H9 (cell line): ENCODE measurements at regions not wholly inside any gene's neighbourhood (a gene's known extent, or its start where the extent isn't known, plus 50 kb on each side); places are given as distances from the start of the nearest gene placed in this dataset.
A peak's percentile ranks its signal among the peaks of the same experiment; 100 is the strongest.

Source experiments
- DNase-seq: peaks from one replicate; pipeline ENCODE4 v3.0.0-alpha.2; 2017
- H2AFZ ChIP-seq: one replicate; pipeline ENCODE4 v1.6.1; 2013; ENCODE audit warnings: mild to moderate bottlenecking, low read length, control low read depth, moderate library complexity
- H2AK5ac ChIP-seq: 2 replicates; pipeline ENCODE4 v1.6.1; 2013; ENCODE audit warnings: low read length, control low read depth, mixed read lengths; ENCODE audit not compliant: insufficient read length
- H2BK120ac ChIP-seq: one replicate; pipeline ENCODE4 v1.6.1; 2013; ENCODE audit warnings: low read depth, mild to moderate bottlenecking, low read length, control low read depth, inconsistent platforms; ENCODE audit not compliant: poor library complexity, severe bottlenecking
- H2BK12ac ChIP-seq: 2 replicates; pipeline ENCODE4 v1.6.1; 2013; ENCODE audit warnings: low read length, control low read depth, mixed read lengths, low read depth; ENCODE audit not compliant: insufficient read length
- H2BK15ac ChIP-seq: 2 replicates; pipeline ENCODE4 v1.6.1; 2013; ENCODE audit warnings: low read depth, low read length, control low read depth
- H2BK20ac ChIP-seq: one replicate; pipeline ENCODE4 v1.6.1; 2013; ENCODE audit warnings: low read depth, mild to moderate bottlenecking, low read length, control low read depth, inconsistent platforms; ENCODE audit not compliant: poor library complexity, severe bottlenecking
- H2BK5ac ChIP-seq: 2 replicates; pipeline ENCODE4 v1.6.1; 2013; ENCODE audit warnings: low read length, control low read depth, mixed read lengths; ENCODE audit not compliant: insufficient read length
- H3K14ac ChIP-seq: 2 replicates; pipeline ENCODE4 v1.6.1; 2013; ENCODE audit warnings: low read length, control low read depth; ENCODE audit not compliant: insufficient read depth
- H3K18ac ChIP-seq: 2 replicates; pipeline ENCODE4 v1.6.1; 2013; ENCODE audit warnings: low read depth, mild to moderate bottlenecking, mixed read lengths, low read length, control low read depth; ENCODE audit not compliant: insufficient read length
- H3K23ac ChIP-seq: 2 replicates; pipeline ENCODE4 v1.6.1; 2013; ENCODE audit warnings: low read length, control low read depth, mixed read lengths, low read depth; ENCODE audit not compliant: insufficient read length
- H3K23me2 ChIP-seq: 2 replicates; pipeline ENCODE4 v1.6.1; 2013; ENCODE audit warnings: low read depth, mild to moderate bottlenecking, mixed read lengths, low read length, control low read depth; ENCODE audit not compliant: insufficient read length, poor library complexity, severe bottlenecking
- H3K27ac ChIP-seq: 2 replicates; pipeline ENCODE4 v1.5.1; 2013; ENCODE audit warnings: low read length, control low read depth, mixed read lengths, low read depth; ENCODE audit not compliant: insufficient read length
- H3K27me3 ChIP-seq: 2 replicates; pipeline ENCODE4 v1.6.1; 2013; ENCODE audit warnings: low read length, control low read depth, inconsistent platforms; ENCODE audit not compliant: insufficient read depth
- H3K4ac ChIP-seq: 2 replicates; pipeline ENCODE4 v1.6.1; 2013; ENCODE audit warnings: low read depth, mild to moderate bottlenecking, control low read depth, inconsistent platforms, low read length, moderate library complexity
- H3K4me1 ChIP-seq: 2 replicates; pipeline ENCODE4 v1.6.1; 2013; ENCODE audit warnings: low read length, control low read depth, inconsistent platforms; ENCODE audit not compliant: insufficient read depth
- H3K4me2 ChIP-seq: 2 replicates; pipeline ENCODE4 v1.6.1; 2013; ENCODE audit warnings: low read length, control low read depth, mixed read lengths; ENCODE audit not compliant: insufficient read length, insufficient read depth
- H3K56ac ChIP-seq: 2 replicates; pipeline ENCODE4 v1.6.1; 2013; ENCODE audit warnings: low read depth, mild to moderate bottlenecking, mixed read lengths, low read length, control low read depth; ENCODE audit not compliant: insufficient read length
- H3K79me1 ChIP-seq: 2 replicates; pipeline ENCODE4 v1.6.1; 2013; ENCODE audit warnings: low read depth, mild to moderate bottlenecking, moderate library complexity, low read length, control low read depth, inconsistent platforms; ENCODE audit not compliant: insufficient read depth, poor library complexity, severe bottlenecking
- H3K79me2 ChIP-seq: 2 replicates; pipeline ENCODE4 v1.6.1; 2013; ENCODE audit warnings: low read length, control low read depth, inconsistent platforms; ENCODE audit not compliant: insufficient read depth
- H3K9ac ChIP-seq: 2 replicates; pipeline ENCODE4 v1.6.1; 2013; ENCODE audit warnings: low read length, control low read depth, mixed read lengths; ENCODE audit not compliant: insufficient read length; ENCODE audit errors: extremely low read depth
- H3K9me3 ChIP-seq: one replicate; pipeline ENCODE4 v1.6.1; 2013; ENCODE audit warnings: low read depth, low read length, inconsistent platforms; ENCODE audit not compliant: control insufficient read depth
- H3T11ph ChIP-seq: one replicate; pipeline ENCODE4 v1.6.1; 2013; ENCODE audit warnings: mild to moderate bottlenecking, low read length, control low read depth, inconsistent platforms
- H4K20me1 ChIP-seq: one replicate; pipeline ENCODE4 v1.6.1; 2013; ENCODE audit not compliant: control insufficient read depth, insufficient read length, insufficient read depth
- H4K5ac ChIP-seq: 2 replicates; pipeline ENCODE4 v1.6.1; 2013; ENCODE audit warnings: low read depth, mild to moderate bottlenecking, mixed read lengths, low read length, control low read depth; ENCODE audit not compliant: insufficient read length
- H4K8ac ChIP-seq: replicated peaks from 2 replicates; pipeline ENCODE4 v1.6.1; 2013; ENCODE audit warnings: low read length, control low read depth, mixed read lengths, low read depth; ENCODE audit not compliant: insufficient read length
- H4K91ac ChIP-seq: 2 replicates; pipeline ENCODE4 v1.6.1; 2013; ENCODE audit warnings: low read depth, mild to moderate bottlenecking, moderate library complexity, mixed read lengths, low read length, control low read depth; ENCODE audit not compliant: insufficient read length
- H3K27ac Mint-ChIP-seq, 3 experiments: 2 replicates in 2 of 3; 3 replicates in 1 of 3; pipeline ENCODE4 v1.8.0; 2020 to 2021; ENCODE audit warnings: mixed read lengths in 3 of 3, mild to moderate bottlenecking in 1 of 3, moderate library complexity in 1 of 3
- H3K27me3 Mint-ChIP-seq: 2 replicates; pipeline ENCODE4 v1.8.0; 2021; ENCODE audit warnings: low read depth, mild to moderate bottlenecking, moderate library complexity, mixed read lengths
- H3K36me3 Mint-ChIP-seq, 3 experiments: 2 replicates in 2 of 3; 3 replicates in 1 of 3; pipeline ENCODE4 v1.8.0; 2020 to 2021; ENCODE audit warnings: low read depth in 3 of 3, mixed read lengths in 3 of 3; ENCODE audit not compliant: insufficient read depth in 1 of 3
- H3K4me1 Mint-ChIP-seq, 2 experiments: 2 replicates each; pipeline ENCODE4 v1.8.0; 2020; ENCODE audit warnings: mixed read lengths in 2 of 2
- H3K4me3 Mint-ChIP-seq, 2 experiments: 2 replicates in 1 of 2; 3 replicates in 1 of 2; pipeline ENCODE4 v1.8.0; 2020 to 2021; ENCODE audit warnings: mild to moderate bottlenecking in 2 of 2, mixed read lengths in 2 of 2, moderate library complexity in 1 of 2
- H3K9me3 Mint-ChIP-seq, 2 experiments: 2 replicates in 1 of 2; 3 replicates in 1 of 2; pipeline ENCODE4 v1.8.0; 2020; ENCODE audit warnings: mild to moderate bottlenecking in 2 of 2, mixed read lengths in 2 of 2, moderate library complexity in 1 of 2
- WGBS: extraction: QIAGEN DNeasy Blood & Tissue Kit; methylation state at CpG from one replicate; pipeline ENCODE4 v1.1.7; 2013; ENCODE audit warnings: missing lambda C conversion rate, low lambda C conversion rate, mixed read lengths; ENCODE audit not compliant: insufficient read length; ENCODE audit errors: extremely low coverage; 5-methylcytosine and 5-hydroxymethylcytosine counted together
- TF ChIP-seq, protein P1 (sequence below): fragments of 200-600 bp; sonication (generic); conservative IDR thresholded peaks from 3 replicates; pipeline ENCODE4 v1.8.0; 2021; ENCODE audit warnings: antibody characterized with exemption, mild to moderate bottlenecking

GRCh38 chr6:134481966-134482365 lies 164.1 kb upstream of the SGK1 start:
- Histone ChIP-seq H2BK20ac (no peak overlapping the region), H3K79me1 (no peaks in the 10 kb centered on the region), H3K27me3 (no peaks in the 10 kb centered on the region), H4K8ac (no peak overlapping the region), H2AK5ac (no peak overlapping the region), H3K14ac (no peak overlapping the region), H3K23me2 (no peaks in the 10 kb centered on the region), H3K23ac (no peak overlapping the region), H2BK120ac (no peak overlapping the region), H3K4me1 (no peaks in the 10 kb centered on the region; the same call in 1 of the 2 replicates), H4K5ac (no peak overlapping the region), H3K79me2 (no peaks in the 10 kb centered on the region), H2BK12ac (no peak overlapping the region), H4K20me1 (no peaks in the 10 kb centered on the region), H4K91ac (no peak overlapping the region), H3T11ph (no peak overlapping the region), H3K4ac (no peak overlapping the region), H2BK15ac (no peak overlapping the region), H3K27ac (no peak overlapping the region), H3K18ac (no peak overlapping the region), H2AFZ (no peak overlapping the region), H3K9ac (no peak overlapping the region), H3K9me3 (no peaks in the 10 kb centered on the region), H3K4me2 (no peak overlapping the region), H2BK5ac (no peak overlapping the region), H3K56ac (no peak overlapping the region)
- TF ChIP-seq, protein P1, sequence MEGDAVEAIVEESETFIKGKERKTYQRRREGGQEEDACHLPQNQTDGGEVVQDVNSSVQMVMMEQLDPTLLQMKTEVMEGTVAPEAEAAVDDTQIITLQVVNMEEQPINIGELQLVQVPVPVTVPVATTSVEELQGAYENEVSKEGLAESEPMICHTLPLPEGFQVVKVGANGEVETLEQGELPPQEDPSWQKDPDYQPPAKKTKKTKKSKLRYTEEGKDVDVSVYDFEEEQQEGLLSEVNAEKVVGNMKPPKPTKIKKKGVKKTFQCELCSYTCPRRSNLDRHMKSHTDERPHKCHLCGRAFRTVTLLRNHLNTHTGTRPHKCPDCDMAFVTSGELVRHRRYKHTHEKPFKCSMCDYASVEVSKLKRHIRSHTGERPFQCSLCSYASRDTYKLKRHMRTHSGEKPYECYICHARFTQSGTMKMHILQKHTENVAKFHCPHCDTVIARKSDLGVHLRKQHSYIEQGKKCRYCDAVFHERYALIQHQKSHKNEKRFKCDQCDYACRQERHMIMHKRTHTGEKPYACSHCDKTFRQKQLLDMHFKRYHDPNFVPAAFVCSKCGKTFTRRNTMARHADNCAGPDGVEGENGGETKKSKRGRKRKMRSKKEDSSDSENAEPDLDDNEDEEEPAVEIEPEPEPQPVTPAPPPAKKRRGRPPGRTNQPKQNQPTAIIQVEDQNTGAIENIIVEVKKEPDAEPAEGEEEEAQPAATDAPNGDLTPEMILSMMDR, result no peak
- no CpG with 5 or more reads among the region's 6 CpGs for WGBS
- Mint-ChIP-seq H3K9me3 (no peaks in the 10 kb centered on the region), H3K4me1 (peaks cover 11% of the 10 kb centered on the region in 2 experiments), H3K27ac (peak overlapping the region in 2 of 3 experiments; percentile 10 to 26; a peak in 2 of 7 replicates), H3K27me3 (no peaks in the 10 kb centered on the region; the same call in 1 of the 2 replicates), H3K4me3 (no peak overlapping the region), H3K36me3 (no peaks in the 10 kb centered on the region; a peak in 1 of 7 replicates)
- no peak for DNase-seq
